Hematopoietic multipotent progenitor cell treated with erythropoietin and hydrocortisone succinate and interleukin-3 and kit ligand, for 15 days (in vitro differentiated cells): ENCODE measurements at regions not wholly inside any gene's neighbourhood (a gene's known extent, or its start where the extent isn't known, plus 50 kb on each side); places are given as distances from the start of the nearest gene placed in this dataset.

Source experiments
- DNase-seq: peaks from one replicate; pipeline ENCODE4 v3.0.0-alpha.2; 2015; ENCODE audit warnings: low spot score

- peak; percentile 6 for DNase-seq
Observed at GRCh38 chr12:68451261-68452077, 119.3 kb upstream of the MDM1 start.

GRCh38 chr12:68452078-68452715, 120.0 kb upstream of the MDM1 start:
- no peak for DNase-seq

GRCh38 chr12:68453278-68453677, 121.1 kb upstream of the MDM1 start:
- DNase-seq = no peak

- no peak for DNase-seq
Observed at GRCh38 chr12:68453876-68454275, 121.7 kb upstream of the MDM1 start.

- DNase-seq = no peak
Observed at GRCh38 chr12:68454892-68455291, 122.7 kb upstream of the MDM1 start.

GRCh38 chr12:68455691-68456345, 123.7 kb upstream of the MDM1 start:
- no peak for DNase-seq

- DNase-seq = no peak
Observed at GRCh38 chr12:68458866-68459265, 126.7 kb upstream of the MDM1 start.

- DNase-seq = no peak
Observed at GRCh38 chr12:68460236-68460635, 128.1 kb upstream of the MDM1 start.

GRCh38 chr12:68461645-68462044, 129.5 kb upstream of the MDM1 start:
- DNase-seq = no peak

- DNase-seq = no peak
Observed at GRCh38 chr12:68462803-68463202, 130.6 kb upstream of the MDM1 start.

- no peak for DNase-seq
Observed at GRCh38 chr12:68465227-68465626, 133.1 kb upstream of the MDM1 start.

- no peak for DNase-seq
Observed at GRCh38 chr12:68467514-68467913, 135.4 kb upstream of the MDM1 start.

GRCh38 chr12:68468036-68468435, 135.9 kb upstream of the MDM1 start:
- no peak for DNase-seq

- no peak for DNase-seq
Observed at GRCh38 chr12:68469113-68469512, 137.0 kb upstream of the MDM1 start.

GRCh38 chr12:68470664-68471328, 138.6 kb upstream of the MDM1 start:
- DNase-seq = no peak

- DNase-seq = no peak
Observed at GRCh38 chr12:68474467-68475204, 136.1 kb upstream of the RAP1B start.

GRCh38 chr12:68476794-68477193, 133.9 kb upstream of the RAP1B start:
- no peak for DNase-seq

GRCh38 chr12:68477261-68477772, 133.4 kb upstream of the RAP1B start:
- no peak for DNase-seq

GRCh38 chr12:68477906-68478305, 132.8 kb upstream of the RAP1B start:
- no peak for DNase-seq

GRCh38 chr12:68478516-68479260, 132.0 kb upstream of the RAP1B start:
- no peak for DNase-seq
